ENCODE measurements at regions not wholly inside any gene's neighbourhood (a gene's known extent, or its start where the extent isn't known, plus 50 kb on each side); places are given as distances from the start of the nearest gene placed in this dataset.

DNA sequence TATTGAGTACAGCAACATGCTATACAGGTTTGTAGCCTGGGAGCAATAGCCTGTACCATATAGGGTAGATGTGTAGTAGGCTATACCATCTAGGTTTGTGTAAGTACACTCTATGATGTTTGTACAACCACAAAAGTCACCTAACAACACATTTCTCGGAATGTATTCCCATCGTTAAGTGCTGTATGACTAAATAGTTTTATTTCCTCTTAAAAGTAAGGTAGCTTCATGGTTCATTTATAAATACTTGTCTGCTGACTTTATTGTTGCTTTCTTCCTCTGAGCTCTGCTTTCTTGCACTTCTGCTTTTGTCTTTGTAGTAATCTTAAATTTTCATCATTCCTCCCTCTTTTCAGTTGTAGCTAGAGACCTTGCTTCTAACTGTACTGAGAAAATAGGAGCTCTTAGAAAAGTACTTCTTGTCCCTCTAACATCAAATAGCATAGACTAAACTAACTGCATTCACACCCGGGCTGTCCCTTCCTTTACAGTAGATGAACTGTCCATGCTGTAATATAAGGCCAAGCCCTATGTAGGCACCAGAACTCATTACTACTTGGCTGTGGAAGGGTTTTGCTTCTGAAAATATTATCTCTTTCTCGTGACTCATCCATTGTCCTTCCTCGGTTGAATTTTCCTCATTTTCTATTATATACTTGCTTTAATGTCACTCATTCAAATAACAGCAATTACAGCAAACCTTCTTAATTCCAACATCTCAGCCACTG, 55.4 kb upstream of the FAM3C start:
- POLR2A ChIA-PET (ENCODE audit: unreplicated experiment), result no interaction called here
- no peaks in the 10 kb centered on the region; the same call in 1 of the 2 replicates for H3K27me3 ChIP-seq (ENCODE audit: control insufficient read depth, insufficient read depth, low read length)
- intact Hi-C loops (cut with micrococcal nuclease) (no loop called here), in situ Hi-C loops (cut with MboI; ENCODE audit: low sequenced_read_pairs) (no loop called here), dilution Hi-C loops (cut with HindIII; ENCODE audit: low sequenced_read_pairs, unreplicated experiment) (no loop called here)
- H4K8ac ChIP-seq (ENCODE audit: low read depth in 2 of 2, low read length in 2 of 2), result no peak overlapping the region
- no peaks in the 10 kb centered on the region for H3K9me1 ChIP-seq (ENCODE audit: insufficient read depth, low read length)
- CTCF ChIA-PET, result no interaction called here
- no TSS peak for BruUV-seq (replicated peaks)
- no peak overlapping the region for H4K5ac ChIP-seq (ENCODE audit: low read depth, low read length)
- H3K18ac ChIP-seq (ENCODE audit: low read depth, low read length), result no peak overlapping the region
- H2BK120ac ChIP-seq (ENCODE audit: low read depth, low read length), result no peak overlapping the region
- H3K9ac ChIP-seq (ENCODE audit: low read depth, low read length), result no peak overlapping the region
- no peaks in the 10 kb centered on the region for H4K20me1 ChIP-seq (ENCODE audit: insufficient read depth, low read length)
- H3K4me2 ChIP-seq (ENCODE audit: low read depth, low read length), result no peak overlapping the region
- H3K79me1 ChIP-seq (ENCODE audit: low read depth in 1 of 2, low read length in 2 of 2), result no peaks in the 10 kb centered on the region
- no peak overlapping the region for H2AK5ac ChIP-seq (ENCODE audit: low read depth, low read length)
- no CpG with 5 or more reads among the region's 5 CpGs for whole genome bisulfite sequencing, 2 experiments (ENCODE audit: extremely low coverage in 2 of 2, insufficient read length in 1 of 2)
- H3K9me3 ChIP-seq (ENCODE audit: control insufficient read depth, insufficient read depth, low read length), result no peaks in the 10 kb centered on the region
- no peaks in the 10 kb centered on the region for H3K4me1 ChIP-seq (ENCODE audit: control insufficient read depth, insufficient read depth, low read length)
- no peak for TF ChIP-seq CHD1 (IDR thresholded peaks at IDR 0.05; ENCODE audit: low read depth, low read length)
- no peak for TF ChIP-seq POLR2A (IDR thresholded peaks at IDR 0.05; ENCODE audit: low read depth, low read length)
- TF ChIP-seq, protein P1, sequence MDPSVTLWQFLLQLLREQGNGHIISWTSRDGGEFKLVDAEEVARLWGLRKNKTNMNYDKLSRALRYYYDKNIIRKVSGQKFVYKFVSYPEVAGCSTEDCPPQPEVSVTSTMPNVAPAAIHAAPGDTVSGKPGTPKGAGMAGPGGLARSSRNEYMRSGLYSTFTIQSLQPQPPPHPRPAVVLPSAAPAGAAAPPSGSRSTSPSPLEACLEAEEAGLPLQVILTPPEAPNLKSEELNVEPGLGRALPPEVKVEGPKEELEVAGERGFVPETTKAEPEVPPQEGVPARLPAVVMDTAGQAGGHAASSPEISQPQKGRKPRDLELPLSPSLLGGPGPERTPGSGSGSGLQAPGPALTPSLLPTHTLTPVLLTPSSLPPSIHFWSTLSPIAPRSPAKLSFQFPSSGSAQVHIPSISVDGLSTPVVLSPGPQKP (IDR thresholded peaks at IDR 0.05; ENCODE audit: borderline replicate concordance, low read depth, low read length), result no peak
- TF ChIP-seq, protein P2, sequence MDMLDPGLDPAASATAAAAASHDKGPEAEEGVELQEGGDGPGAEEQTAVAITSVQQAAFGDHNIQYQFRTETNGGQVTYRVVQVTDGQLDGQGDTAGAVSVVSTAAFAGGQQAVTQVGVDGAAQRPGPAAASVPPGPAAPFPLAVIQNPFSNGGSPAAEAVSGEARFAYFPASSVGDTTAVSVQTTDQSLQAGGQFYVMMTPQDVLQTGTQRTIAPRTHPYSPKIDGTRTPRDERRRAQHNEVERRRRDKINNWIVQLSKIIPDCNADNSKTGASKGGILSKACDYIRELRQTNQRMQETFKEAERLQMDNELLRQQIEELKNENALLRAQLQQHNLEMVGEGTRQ (IDR thresholded peaks at IDR 0.05; ENCODE audit: low read depth, low read length), result no peak
- no peak for TF ChIP-seq RFX5 (IDR thresholded peaks at IDR 0.05; ENCODE audit: low read depth, low read length)
- TF ChIP-seq FOS (IDR thresholded peaks at IDR 0.05; ENCODE audit: low read depth, low read length), result no peak
- TF ChIP-seq CEBPB (IDR thresholded peaks at IDR 0.05; ENCODE audit: low read depth, low read length), result no peak
- no peak for TF ChIP-seq MXI1 (IDR thresholded peaks at IDR 0.05; ENCODE audit: borderline replicate concordance, low read depth, low read length)
- no peak for TF ChIP-seq RAD21 (IDR thresholded peaks at IDR 0.05; ENCODE audit: low read length)
- no peak for TF ChIP-seq CTCF (conservative IDR thresholded peaks at IDR 0.05; ENCODE audit: low read depth, low read length)
- no peak overlapping the region for H3K14ac ChIP-seq (replicated peaks; ENCODE audit: low read depth, low read length)
- H3K4ac ChIP-seq (ENCODE audit: low read depth, low read length), result no peak overlapping the region
- H2AFZ ChIP-seq (replicated peaks; ENCODE audit: low read length, poor library complexity), result no peak overlapping the region
- H3K27ac ChIP-seq (ENCODE audit: insufficient read depth, low read length), result no peak overlapping the region
- no peak overlapping the region for H2AK9ac ChIP-seq (replicated peaks; ENCODE audit: low read depth, low read length, poor library complexity)
- H3K4me3 ChIP-seq (ENCODE audit: insufficient read depth, low read depth, low read length), result no peak overlapping the region
- no peak overlapping the region for H3K56ac ChIP-seq (ENCODE audit: extremely low read depth, insufficient read depth, low read length)
- H3K23ac ChIP-seq (ENCODE audit: low read depth, low read length), result no peak overlapping the region
- H2BK20ac ChIP-seq (ENCODE audit: low read depth, low read length), result no peak overlapping the region
- DNase-seq (no peak), ATAC-seq (ENCODE audit: low read depth) (no peak)
- no peaks in the 10 kb centered on the region for H3K36me3 ChIP-seq (ENCODE audit: control insufficient read depth, insufficient read depth, low read length)
- no peak overlapping the region for H2BK5ac ChIP-seq (ENCODE audit: low read depth, low read length, poor library complexity, severe bottlenecking)
- no peak overlapping the region for H2BK15ac ChIP-seq (ENCODE audit: low read depth, low read length)
- H4K91ac ChIP-seq (ENCODE audit: insufficient read depth, low read depth, low read length), result no peak overlapping the region

All from IMR-90 (cell line).